ENCODE measurements at regions not wholly inside any gene's neighbourhood (a gene's known extent, or its start where the extent isn't known, plus 50 kb on each side); places are given as distances from the start of the nearest gene placed in this dataset.

- no peak for TF ChIP-seq CTCF (IDR thresholded peaks at IDR 0.05)
- TF ChIP-seq SIN3A (IDR thresholded peaks at IDR 0.05; ENCODE audit: borderline replicate concordance, insufficient read depth, low read depth, low read length), result no peak
- no peak for TF ChIP-seq REST (IDR thresholded peaks at IDR 0.05; ENCODE audit: insufficient read depth in 1 of 2, low read depth in 2 of 2, low read length in 1 of 2)
- no peak for TF ChIP-seq POLR2AphosphoS5 (IDR thresholded peaks at IDR 0.05; ENCODE audit: low read depth, low read length)
These were observed 198.5 kb downstream of the BLID start for GRCh38 chr11:121917482-121917881.

Data from Panc1 (cell line).